Spleen (tissue), 11 donors: ENCODE measurements at regions not wholly inside any gene's neighbourhood (a gene's known extent, or its start where the extent isn't known, plus 50 kb on each side); places are given as distances from the start of the nearest gene placed in this dataset.

Experiments
- DNase-seq: peaks from one replicate; pipeline ENCODE4 v3.0.0-alpha.2; 2020
- H3K27ac ChIP-seq, 8 donors: fragments of 200-600 bp; sonication (generic) in 7 of 8; 1 replicate in 4 of 8; 2 replicates in 4 of 8; pipeline versions ENCODE4 v1.5.0 to v1.8.0; 2016 to 2021; ENCODE audit warnings: inconsistent platforms in 4 of 8, mild to moderate bottlenecking in 4 of 8, moderate library complexity in 1 of 8
- H3K27me3 ChIP-seq, 7 donors: fragments of 200-600 bp; sonication (generic) in 6 of 7; replicated peaks in 1 of 7; 1 replicate in 4 of 7; 2 replicates in 3 of 7; pipeline versions ENCODE4 v1.5.0 to v1.8.0; 2016 to 2021; ENCODE audit warnings: inconsistent platforms in 3 of 7, mild to moderate bottlenecking in 1 of 7
- H3K36me3 ChIP-seq, 6 donors: fragments of 200-600 bp; sonication (generic) in 5 of 6; 1 replicate in 4 of 6; 2 replicates in 2 of 6; pipeline versions ENCODE4 v1.5.0 to v1.8.0; 2016 to 2021; ENCODE audit warnings: inconsistent platforms in 2 of 6
- H3K4me1 ChIP-seq, 6 donors: fragments of 200-600 bp; sonication (generic) in 5 of 6; 1 replicate in 3 of 6; 2 replicates in 3 of 6; pipeline versions ENCODE4 v1.5.0 to v1.8.0; 2016 to 2021; ENCODE audit warnings: inconsistent platforms in 3 of 6
- H3K4me3 ChIP-seq, 8 donors: fragments of 200-600 bp; sonication (generic) in 7 of 8; 1 replicate in 4 of 8; 2 replicates in 4 of 8; pipeline versions ENCODE4 v1.5.0 to v1.8.0; 2016 to 2021; ENCODE audit warnings: inconsistent platforms in 4 of 8, mild to moderate bottlenecking in 4 of 8, moderate library complexity in 2 of 8
- H3K9me3 ChIP-seq, 8 donors: fragments of 200-600 bp; sonication (generic) in 7 of 8; 1 replicate in 4 of 8; 2 replicates in 4 of 8; pipeline versions ENCODE4 v1.5.0 to v1.8.0; 2016 to 2021; ENCODE audit warnings: inconsistent platforms in 4 of 8
- POLR2A ChIP-seq, 3 donors: fragments of 450-650 bp; IDR thresholded peaks; one replicate each; pipeline ENCODE4 v1.5.1; 2017; ENCODE audit warnings: antibody characterized with exemption in 3 of 3, mild to moderate bottlenecking in 1 of 3
- POLR2AphosphoS5 ChIP-seq, 3 donors: sonication (generic); formaldehyde crosslinking; IDR thresholded peaks; one replicate each; pipeline ENCODE4 v1.5.1; 2017; ENCODE audit warnings: antibody characterized with exemption in 3 of 3
- WGBS, 5 donors: extraction: QIAGEN DNeasy Blood & Tissue Kit in 3 of 5; methylation state at CpG; one replicate each; pipeline versions ENCODE4 v1.1.5 to v1.1.7; 2013 to 2018; 5-methylcytosine and 5-hydroxymethylcytosine counted together
- intact Hi-C: fragments of 100-400 bp; cut with DNase I; formaldehyde crosslinking; loops from one replicate; pipeline ENCODE4 v1.15.0; 2023; ENCODE audit warnings: low total_unique reads
- TF ChIP-seq, protein P1 (sequence below), 11 experiments: fragments of 200-600 bp in 7 of 11; fragments of 450-650 bp in 4 of 11; sonication (generic) in 4 of 11; IDR thresholded peaks in 8 of 11; conservative IDR thresholded peaks in 3 of 11; 1 replicate in 7 of 11; 2 replicates in 4 of 11; pipeline versions ENCODE4 v1.4.0 to v1.8.0; 2016 to 2021; ENCODE audit warnings: antibody characterized with exemption in 11 of 11, inconsistent platforms in 4 of 11, mild to moderate bottlenecking in 1 of 11
- donor health status: healthy with polysubstance abuse.
- donor health status: DM: no; HTN: no; CAD: no; lungs with moderate emphysema.
- donor health status: DM: no; HTN: no; CAD: no.
- donor health status: Bipolar disorder and iron deficiency.
- donor health status: healthy.
- donor health status: DM: no; HTN: no; CAD: no.
- donor health status: DM: yes; HTN: yes; CAD: no.

DNA sequence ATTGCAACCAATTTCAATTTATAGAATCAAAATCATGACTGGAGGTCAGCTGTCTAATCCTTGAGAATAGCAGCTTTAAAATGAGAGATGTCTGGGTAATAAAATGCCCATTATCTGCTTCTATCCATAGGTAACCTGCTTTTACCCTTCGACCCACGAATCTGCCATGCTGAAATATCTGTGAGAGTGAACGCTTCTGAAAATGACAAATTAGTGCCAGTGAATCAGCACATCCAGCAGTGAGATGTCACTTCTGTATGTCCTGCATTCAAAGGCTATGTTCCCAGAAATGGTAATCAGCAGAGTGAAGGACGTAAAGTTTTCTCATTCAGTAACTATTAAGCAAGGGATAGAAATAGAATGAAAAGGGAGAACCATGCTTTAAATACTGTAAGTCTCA lies 532.4 kb upstream of the ITGA1 start:
- intact Hi-C loops: no loop called here
- no peak for DNase-seq
- Histone ChIP-seq H3K27ac (no peak overlapping the region), H3K36me3 (no peaks in the 10 kb centered on the region), H3K4me3 (no peak overlapping the region), H3K27me3 (no peaks in the 10 kb centered on the region), H3K4me1 (no peaks in the 10 kb centered on the region), H3K9me3 (no peaks in the 10 kb centered on the region)
- TF ChIP-seq POLR2AphosphoS5 (IDR thresholded peaks at IDR 0.05): no peak
- TF ChIP-seq, protein P1, sequence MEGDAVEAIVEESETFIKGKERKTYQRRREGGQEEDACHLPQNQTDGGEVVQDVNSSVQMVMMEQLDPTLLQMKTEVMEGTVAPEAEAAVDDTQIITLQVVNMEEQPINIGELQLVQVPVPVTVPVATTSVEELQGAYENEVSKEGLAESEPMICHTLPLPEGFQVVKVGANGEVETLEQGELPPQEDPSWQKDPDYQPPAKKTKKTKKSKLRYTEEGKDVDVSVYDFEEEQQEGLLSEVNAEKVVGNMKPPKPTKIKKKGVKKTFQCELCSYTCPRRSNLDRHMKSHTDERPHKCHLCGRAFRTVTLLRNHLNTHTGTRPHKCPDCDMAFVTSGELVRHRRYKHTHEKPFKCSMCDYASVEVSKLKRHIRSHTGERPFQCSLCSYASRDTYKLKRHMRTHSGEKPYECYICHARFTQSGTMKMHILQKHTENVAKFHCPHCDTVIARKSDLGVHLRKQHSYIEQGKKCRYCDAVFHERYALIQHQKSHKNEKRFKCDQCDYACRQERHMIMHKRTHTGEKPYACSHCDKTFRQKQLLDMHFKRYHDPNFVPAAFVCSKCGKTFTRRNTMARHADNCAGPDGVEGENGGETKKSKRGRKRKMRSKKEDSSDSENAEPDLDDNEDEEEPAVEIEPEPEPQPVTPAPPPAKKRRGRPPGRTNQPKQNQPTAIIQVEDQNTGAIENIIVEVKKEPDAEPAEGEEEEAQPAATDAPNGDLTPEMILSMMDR (IDR thresholded peaks at IDR 0.05 in 8 of 11, conservative IDR thresholded peaks at IDR 0.05 in 3 of 11): no peak
- TF ChIP-seq POLR2A (IDR thresholded peaks at IDR 0.05): no peak
- WGBS, 5 donors: 80 to 86% (median 86%) methylated on average over 4 of the region's 4 CpGs

GRCh38 chr5:52262844-52263243 lies 524.9 kb upstream of the ITGA1 start:
- WGBS, 5 donors: 59 to 75% (median 64%) methylated on average over 3 of the region's 3 CpGs
- no peak for DNase-seq
- intact Hi-C loops: no loop called here

GRCh38 chr5:52269401-52269800 lies 518.3 kb upstream of the ITGA1 start:
- Histone ChIP-seq H3K4me3 (no peak overlapping the region), H3K27ac (no peak overlapping the region), H3K9me3 (no peaks in the 10 kb centered on the region), H3K27me3 (no peaks in the 10 kb centered on the region), H3K4me1 (no peaks in the 10 kb centered on the region), H3K36me3 (no peaks in the 10 kb centered on the region)
- WGBS, 5 donors: 63 to 77% (median 76%) methylated on average over 1 of the region's 1 CpG
- intact Hi-C loops: no loop called here
- TF ChIP-seq, protein P1 (IDR thresholded peaks at IDR 0.05 in 8 of 11, conservative IDR thresholded peaks at IDR 0.05 in 3 of 11): no peak
- TF ChIP-seq POLR2AphosphoS5 (IDR thresholded peaks at IDR 0.05) (no peak), POLR2A (IDR thresholded peaks at IDR 0.05) (no peak)
- no peak for DNase-seq

More at GRCh38 chr5:52262844-52263243, 524.9 kb upstream of the ITGA1 start:
- no peaks in the 10 kb centered on the region for H3K27me3 ChIP-seq
- no peak for TF ChIP-seq POLR2A (IDR thresholded peaks at IDR 0.05)
- no peaks in the 10 kb centered on the region for H3K9me3 ChIP-seq
- no peak overlapping the region for H3K4me3 ChIP-seq
- H3K36me3 ChIP-seq: no peaks in the 10 kb centered on the region
- H3K27ac ChIP-seq: no peak overlapping the region
- H3K4me1 ChIP-seq: no peaks in the 10 kb centered on the region

GRCh38 chr5:52269859-52270258 lies 517.9 kb upstream of the ITGA1 start:
- Histone ChIP-seq H3K27me3 (no peaks in the 10 kb centered on the region), H3K4me1 (no peaks in the 10 kb centered on the region), H3K9me3 (no peaks in the 10 kb centered on the region), H3K36me3 (no peaks in the 10 kb centered on the region), H3K27ac (no peak overlapping the region), H3K4me3 (no peak overlapping the region)
- intact Hi-C loops: no loop called here
- no peak for DNase-seq
- WGBS, 5 donors: 51 to 71% (median 55%) methylated on average over 4 of the region's 4 CpGs
- no peak for TF ChIP-seq POLR2AphosphoS5 (IDR thresholded peaks at IDR 0.05)
- TF ChIP-seq, protein P1 (IDR thresholded peaks at IDR 0.05 in 8 of 11, conservative IDR thresholded peaks at IDR 0.05 in 3 of 11): no peak
- no peak for TF ChIP-seq POLR2A (IDR thresholded peaks at IDR 0.05)

DNA sequence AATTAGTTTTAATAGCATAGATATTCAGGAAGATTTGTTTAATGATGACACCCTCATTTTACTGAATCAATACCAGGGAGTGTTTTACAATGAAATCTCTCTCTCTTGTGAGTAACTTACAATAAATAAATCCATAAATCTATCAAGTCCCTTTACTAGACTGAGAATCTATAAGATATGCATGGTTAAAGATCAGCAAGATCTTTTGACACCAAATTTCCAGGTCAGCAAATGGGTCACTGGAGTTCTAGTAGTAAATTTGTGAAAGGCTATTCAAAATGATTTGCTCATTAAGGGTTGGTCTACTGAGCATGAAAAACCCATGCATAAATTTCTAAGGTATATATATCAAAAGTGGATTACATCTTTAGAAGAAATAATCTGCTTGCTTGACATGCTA lies 512.1 kb upstream of the ITGA1 start:
- Histone ChIP-seq H3K36me3 (no peaks in the 10 kb centered on the region), H3K4me3 (no peak overlapping the region), H3K27ac (no peak overlapping the region), H3K9me3 (peaks cover 0 to 17% (median 3%) of the 10 kb centered on the region in 8 donors), H3K4me1 (no peaks in the 10 kb centered on the region), H3K27me3 (no peaks in the 10 kb centered on the region)
- no peak for DNase-seq
- no peak for TF ChIP-seq POLR2AphosphoS5 (IDR thresholded peaks at IDR 0.05)
- TF ChIP-seq, protein P1 (IDR thresholded peaks at IDR 0.05 in 8 of 11, conservative IDR thresholded peaks at IDR 0.05 in 3 of 11): no peak
- no peak for TF ChIP-seq POLR2A (IDR thresholded peaks at IDR 0.05)
- intact Hi-C loops: no loop called here
